HG03103 (cell line): ENCODE measurements at regions not wholly inside any gene's neighbourhood (a gene's known extent, or its start where the extent isn't known, plus 50 kb on each side); places are given as distances from the start of the nearest gene placed in this dataset.

Experiments
- ATAC-seq: cut with Tn5 transposase; IDR thresholded peaks from one replicate; pipeline ENCODE4 v1.9.1; 2021; ENCODE audit warnings: low read depth; ENCODE audit not compliant: unreplicated experiment

DNA sequence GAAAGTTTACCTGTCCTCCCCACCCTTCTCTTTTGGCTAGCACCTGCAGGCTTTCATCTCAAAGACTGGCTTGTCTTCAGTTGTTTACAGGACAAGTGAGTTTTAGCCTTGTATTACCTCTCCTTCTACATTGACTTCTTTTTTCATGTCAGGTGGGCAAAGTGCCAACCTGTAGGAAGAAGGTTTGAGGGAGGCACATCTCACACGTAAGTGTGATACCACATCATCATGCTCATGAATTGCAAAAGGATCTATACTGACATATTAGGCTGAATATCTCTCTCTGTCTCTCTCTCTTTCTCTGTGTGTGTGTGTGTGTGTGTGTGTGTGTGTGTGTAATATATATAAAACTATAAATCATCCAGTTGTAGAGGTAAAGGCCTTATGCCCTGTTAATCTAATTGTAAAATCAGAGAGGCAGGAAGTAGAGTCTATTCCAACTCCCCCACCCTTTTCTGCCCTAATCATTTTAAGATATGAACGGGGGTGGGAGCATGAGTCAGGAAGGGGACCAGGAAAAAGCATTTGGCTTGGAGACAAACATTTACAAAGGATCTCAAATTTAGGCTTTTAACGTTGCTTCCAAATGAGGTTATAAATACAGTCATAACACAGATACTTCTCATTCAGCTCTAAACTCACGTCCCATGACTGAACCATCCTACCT is 107.0 kb upstream of the PFN2 start:
- ATAC-seq: no peak

DNA sequence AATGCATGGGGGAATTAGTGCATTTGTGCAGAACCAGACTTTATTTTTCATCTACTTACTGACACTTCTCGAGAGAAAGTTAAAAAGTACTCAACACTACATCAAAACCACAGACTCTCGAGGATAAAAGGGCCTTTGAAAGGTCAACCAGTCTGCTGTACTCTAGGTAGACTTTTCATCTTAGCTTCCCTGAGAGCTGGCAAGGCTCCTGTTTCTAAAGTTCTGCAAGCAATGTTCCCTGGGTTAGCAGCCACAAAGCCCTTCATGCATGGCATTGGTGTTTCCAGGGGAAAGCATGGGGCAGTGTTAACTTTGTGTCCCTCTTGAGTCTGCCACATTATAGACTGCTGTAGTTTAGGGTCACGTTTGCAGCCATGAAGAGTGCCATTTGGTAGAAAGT is 106.4 kb upstream of the PFN2 start:
- no peak for ATAC-seq

DNA sequence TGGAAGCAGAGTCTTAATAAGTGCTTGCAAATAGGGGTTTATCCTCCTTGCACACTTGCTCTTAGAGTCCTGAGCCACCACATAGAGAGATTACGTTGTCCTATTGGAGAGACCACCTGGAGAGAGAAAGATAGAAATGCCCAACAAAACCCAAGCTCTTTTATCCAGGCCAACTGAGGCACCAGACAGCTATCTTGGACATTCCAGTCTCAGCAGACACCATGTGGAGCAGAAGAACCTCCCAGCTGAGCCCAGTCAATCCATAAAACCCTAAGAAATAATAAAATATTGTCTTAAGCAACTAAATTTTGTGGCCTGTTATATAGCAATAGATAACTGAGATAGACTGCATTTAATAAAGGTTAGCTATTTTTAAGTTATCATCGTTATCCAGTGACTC is 105.7 kb upstream of the PFN2 start:
- no peak for ATAC-seq

DNA sequence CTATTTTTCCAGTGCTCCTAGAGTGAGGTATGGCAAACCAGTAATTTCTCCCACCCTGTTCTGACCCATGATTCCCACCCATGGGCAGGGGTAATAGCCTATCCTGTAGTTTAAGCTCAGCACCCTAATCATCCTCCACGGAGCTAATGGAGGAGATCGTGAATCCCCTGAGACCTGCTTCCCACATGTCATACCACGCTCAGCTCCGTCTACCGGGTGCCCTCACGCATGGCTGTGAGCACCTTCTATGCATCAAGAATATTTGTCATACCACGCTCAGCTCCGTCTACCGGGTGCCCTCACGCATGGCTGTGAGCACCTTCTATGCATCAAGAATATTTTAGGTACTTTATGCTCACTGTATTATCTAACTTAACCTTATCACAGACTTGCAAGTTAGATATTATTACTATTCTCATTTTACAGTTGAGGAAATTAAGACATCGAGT is 104.7 kb upstream of the PFN2 start:
- ATAC-seq: no peak

DNA sequence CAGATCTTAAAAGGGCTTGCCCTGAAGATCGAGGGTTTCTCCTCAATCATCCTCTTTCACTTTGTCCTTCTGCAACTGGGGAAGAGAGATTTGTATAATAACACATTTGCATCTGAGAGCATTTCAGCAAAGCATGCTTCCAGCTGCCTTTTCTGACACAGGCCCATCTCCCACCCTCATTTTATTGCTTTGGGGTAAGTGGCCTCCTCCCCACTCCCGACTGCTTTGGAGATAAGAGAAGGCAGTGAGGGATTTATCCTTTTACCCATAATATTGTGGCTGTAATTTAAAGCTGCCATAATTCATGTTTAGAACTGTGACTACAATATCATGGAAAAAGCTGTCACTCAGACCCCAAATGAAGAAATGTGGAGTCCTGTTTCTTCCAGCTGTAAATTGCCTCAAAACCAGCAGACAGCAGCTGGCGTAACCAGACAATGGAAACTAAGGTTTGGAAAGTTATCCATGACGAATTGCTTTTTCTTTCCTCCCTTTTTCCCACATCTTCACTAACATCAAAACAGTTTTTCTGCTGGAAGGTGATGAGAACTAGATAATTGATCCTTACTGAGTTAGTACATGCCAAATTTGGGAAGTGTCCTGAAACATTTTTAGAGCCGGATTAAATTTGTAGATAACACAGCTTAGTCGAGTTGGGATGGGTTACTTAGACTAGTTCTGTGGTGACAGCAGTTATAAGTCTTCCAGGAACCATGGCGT is 104.2 kb upstream of the PFN2 start:
- ATAC-seq: peak; percentile 64

DNA sequence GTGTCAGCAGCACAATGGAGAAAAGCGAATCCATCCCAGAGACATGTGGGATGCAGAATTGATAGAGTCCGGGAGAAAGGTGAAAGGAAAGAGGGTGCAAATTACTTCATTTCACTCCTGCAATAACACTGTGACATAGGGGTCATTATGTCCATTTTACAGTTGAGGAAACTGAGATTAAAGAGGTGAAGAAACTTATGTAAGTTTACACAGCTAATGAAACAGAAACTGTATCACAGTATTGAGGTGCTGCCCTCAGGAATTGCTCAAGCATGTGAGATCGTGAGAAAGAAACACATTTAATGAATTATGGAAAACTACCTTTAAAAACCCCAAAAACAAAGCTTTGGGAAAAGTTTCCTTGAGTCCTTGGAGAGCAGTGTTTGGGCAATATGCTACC is 103.6 kb upstream of the PFN2 start:
- ATAC-seq: peak; percentile 65

DNA sequence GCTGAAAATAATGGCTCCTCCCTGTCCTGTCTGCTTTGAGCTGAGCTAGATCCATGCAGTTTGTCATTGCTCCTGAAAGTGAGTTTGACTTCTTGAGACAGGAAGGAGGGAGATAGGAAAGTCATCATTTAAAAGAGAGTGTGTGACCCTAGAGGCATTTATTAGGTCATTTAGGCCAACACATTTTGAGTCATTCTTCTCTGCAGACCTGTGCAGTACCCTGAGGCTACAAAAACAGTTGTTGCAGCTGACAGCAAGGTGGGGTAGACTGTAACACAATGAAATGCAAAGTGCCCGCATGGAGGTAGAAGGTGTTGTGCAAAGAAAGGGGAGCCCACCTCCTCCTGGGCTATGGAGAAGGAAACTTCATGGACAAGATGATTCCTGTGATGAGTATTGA is 102.8 kb upstream of the PFN2 start:
- no peak for ATAC-seq

DNA sequence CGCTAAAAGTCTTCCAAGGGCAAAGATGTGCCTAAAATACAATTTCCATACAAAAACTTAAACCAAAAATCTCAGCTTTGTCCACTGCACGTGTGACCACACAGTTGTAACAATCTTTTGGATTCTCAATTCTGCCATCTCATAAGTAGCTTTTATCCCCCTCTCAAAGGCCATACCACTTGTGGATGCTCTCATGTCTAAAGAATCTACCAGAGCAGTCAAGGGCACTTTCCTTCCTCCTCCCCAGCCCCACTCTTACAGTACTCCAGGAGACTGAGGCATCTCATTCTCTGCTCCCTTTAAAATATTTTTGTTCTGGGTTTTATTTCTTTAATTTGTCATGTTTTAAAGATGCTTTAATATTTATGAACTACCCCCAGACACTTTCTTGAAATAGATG is 102.3 kb upstream of the PFN2 start:
- no peak for ATAC-seq

DNA sequence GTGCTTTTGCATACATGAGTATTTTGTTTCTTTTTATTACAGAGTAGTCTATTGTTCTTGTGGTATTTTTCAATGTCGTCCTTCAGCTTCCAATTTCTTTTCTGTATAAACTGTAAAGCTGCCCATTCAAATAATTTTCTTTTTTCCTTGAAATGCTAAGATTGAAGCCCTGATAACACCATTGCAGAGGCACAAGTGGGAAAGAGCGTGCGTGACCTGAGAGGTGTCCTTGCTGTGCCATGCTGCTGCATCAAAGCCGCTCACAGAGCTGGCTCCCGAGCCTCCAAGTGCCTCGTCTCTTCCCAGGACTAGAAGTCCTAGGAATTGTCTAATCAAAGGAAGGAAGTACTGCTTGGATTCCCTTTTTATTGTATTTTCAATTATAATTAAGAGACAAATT is 101.9 kb upstream of the PFN2 start:
- ATAC-seq: no peak

DNA sequence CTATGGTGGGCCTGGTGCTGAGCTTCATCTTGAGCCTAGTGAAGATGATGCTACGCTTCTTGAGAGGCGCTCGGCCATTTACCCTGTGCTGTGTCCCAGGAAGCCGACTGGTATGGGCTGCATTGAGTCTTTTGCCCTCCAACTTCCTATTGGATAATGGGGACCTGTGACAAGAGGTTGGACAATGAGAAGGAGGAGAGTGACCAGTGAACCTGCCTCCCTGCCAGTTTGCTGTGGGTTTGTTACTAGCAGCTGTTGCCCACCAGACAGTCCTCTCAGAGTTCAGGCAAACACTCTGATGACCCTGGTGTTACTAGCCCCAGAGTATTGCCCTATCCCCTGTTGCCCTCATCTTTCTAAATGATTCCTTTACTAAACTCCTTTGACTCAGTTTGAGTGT is 99.6 kb upstream of the PFN2 start:
- no peak for ATAC-seq

DNA sequence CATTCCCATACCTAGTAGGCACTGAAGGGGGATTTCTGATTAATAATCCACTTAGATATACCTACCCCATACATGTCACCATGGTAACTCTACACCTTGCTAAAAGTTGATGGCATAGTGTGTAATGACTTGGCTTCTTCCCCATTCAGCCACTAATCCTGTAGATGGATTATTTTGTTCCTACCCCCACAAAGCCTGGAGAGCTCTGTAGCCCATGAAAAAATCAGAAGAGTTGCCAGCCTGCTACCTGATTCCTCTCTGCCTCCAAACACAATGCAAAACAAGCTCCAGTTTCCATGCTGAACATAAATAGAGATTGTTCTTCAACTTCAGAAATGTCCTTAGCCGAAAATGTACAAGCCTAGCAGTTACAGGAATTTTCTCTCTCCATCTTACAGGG is 98.9 kb upstream of the PFN2 start:
- no peak for ATAC-seq

DNA sequence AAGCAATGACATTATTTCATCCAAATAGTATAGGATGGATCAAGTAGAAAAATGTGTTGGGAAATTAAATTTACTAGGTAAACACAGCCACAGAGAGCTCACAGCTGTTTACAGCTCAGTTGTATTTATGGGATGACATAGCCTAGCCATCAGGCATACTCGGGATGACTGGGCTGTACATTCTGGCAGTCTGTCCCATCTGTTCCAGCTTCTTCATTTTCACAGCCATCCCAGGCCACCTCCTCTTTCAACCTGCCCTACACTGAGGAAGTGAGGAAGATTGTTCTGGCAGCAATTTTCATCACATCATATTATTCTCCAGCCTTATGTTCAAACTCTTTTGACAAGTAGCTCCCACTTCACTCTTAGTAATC is 98.4 kb upstream of the PFN2 start:
- no peak for ATAC-seq

DNA sequence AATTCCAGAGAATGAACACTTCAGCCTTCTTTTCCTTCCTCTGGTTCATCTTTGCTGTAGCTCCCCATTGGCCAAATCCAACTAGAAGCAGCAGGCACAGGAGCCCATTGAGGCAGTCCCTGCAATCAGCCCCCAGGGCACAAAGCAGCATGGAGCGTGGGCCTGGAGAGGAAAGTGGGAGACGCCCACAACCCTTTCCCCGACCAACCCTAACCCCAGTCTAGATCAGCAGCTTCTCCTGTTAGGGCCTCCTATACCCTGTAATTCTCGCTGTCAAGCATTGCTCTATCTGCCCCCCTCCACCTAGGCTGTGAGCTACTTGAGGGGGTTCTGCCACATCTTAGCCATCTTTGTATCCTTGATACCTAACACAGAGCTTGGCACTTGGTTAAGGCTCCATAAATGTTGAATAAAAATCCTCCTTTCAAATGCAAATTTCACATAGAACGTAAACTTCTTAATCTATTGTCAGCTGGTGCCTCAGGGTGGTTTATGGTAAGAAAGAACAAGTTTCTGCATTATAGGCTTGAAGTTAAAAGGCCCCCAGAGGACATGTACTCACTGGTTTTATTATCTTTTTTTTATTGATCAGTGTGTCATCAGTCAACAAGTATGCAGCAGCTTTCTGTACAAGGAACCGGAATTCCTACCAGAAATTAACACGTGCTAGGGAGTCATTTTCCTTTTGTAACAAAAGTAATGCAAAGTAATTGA is 97.9 kb upstream of the PFN2 start:
- ATAC-seq: no peak

DNA sequence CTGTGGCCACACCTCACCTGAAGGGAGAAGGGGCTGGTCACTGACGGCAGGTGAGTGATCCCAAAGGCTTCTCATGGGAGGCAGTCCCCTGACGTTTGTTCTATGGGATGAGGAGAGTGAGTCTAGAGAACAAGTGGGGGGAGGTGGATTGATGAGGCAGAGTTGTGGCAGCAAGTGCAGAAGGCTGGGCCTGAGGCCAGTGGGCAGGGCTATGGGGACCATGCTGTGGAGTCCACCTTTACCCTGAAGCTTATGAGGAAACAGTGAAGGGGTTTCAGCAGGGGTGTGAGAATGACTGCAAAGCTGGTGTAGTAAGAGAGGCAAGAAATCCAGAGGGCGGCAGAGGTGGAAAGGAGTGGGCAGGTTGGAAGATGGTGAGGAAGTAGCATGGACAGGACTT is 96.9 kb upstream of the PFN2 start:
- ATAC-seq: no peak

DNA sequence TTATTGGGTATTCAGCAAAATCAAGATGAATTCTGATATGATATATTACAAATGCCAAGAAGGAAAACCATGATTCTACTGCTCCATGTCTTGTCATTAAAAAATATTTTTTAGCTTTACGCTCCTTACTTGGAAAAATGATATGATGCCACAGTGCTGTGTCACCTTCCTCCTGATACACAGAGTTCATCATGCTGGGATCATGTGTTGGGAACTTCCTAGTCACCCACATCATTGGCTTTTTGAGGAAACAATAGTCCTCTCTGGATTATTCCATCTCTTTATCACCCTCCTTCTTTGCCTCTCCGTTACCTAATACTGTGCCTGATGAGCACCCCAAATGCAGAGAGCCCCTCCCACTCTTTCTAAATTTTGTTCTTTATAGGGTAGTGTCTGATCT is 94.3 kb upstream of the PFN2 start:
- no peak for ATAC-seq

DNA sequence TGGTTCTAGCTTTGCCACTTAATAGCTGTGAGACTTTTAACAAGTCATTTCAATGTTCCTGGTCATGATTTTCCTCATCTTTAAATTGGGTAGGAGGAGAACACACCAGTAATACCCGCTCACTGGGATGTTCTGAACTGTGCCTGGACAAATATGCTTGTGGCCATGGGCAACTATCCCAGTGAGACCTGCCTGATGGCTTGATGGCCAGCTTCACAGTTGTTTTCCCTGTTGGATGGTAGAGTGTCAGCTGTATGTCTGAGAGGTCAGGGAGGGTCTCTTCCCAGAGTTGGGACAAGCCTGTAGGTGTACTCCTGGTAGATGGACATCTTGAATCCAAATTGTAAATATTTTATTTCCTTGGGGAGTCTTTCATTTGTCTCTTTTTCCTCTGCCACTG is 92.5 kb upstream of the PFN2 start:
- ATAC-seq: no peak

DNA sequence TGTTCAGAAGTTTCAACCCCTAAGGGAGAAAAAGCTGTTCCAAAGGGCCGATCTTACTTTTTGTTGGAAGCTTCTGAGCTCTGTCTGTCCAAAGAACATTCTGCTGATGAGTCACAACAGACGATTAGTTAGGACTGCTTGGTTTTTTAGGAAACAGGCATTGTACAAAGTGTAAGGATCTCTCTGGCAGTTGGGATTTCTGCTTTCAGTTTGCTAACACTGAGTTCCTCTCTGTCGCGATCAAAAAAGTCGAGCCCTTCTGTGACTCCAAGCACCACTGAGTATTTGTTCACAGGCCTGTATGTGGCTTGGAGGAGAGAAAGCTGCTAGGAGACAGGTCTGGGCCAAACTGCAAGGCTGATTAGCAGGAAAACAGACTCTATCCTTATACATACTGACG is 91.8 kb upstream of the PFN2 start:
- ATAC-seq: no peak

DNA sequence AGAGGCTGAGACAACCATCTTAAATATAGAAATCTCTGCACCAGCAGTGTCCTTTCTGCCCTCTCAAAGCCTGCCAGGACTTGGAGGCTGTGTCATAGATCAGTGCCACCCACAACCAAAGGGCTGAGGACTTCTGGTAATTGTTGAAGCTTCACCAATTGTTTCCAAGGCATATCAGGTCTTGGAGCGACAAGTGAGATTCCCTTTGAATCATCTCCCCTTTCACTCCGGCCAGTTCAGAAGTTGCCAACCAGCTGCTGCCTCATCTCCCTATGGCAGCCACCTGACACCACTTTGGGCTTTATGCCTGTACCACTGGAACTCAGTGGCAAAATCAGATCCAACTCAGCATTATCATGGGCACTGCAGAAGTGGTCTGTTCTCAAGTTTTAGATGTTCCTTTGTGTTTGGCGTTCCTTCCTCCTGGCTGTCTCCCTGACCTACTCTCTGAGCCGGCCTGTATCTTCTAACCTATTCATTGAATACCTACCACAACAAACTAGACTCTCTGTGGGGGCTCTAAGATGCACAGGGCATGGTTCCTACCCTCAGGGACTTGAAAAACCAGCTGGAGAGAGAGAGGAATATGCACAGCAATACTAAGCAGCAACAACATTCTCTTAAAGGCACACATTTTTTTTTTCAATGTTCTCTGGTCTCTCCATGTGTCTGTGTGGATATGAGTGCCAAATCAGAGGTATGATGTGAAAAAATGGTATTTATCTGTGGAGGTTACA is 90.8 kb upstream of the PFN2 start:
- ATAC-seq: no peak

DNA sequence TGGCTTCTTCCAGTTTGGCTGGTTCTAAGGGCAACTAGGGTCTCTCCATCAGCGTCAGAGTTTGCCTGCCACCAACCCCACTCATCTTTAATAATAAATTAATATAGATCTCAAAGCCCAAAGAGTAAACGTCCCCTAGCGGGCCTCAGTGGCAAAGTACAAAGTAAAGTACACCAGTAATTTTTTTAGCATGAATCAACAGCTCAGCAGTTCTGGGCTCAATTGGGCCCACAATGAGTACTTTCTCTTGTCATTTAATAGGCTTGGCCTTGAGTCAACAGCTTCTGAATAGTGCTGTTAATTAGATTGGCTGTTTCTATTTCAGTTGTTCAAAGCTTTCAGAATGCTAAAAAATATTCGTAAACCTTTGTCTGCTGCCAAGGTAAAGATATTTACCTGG is 89.0 kb upstream of the PFN2 start:
- ATAC-seq: no peak

DNA sequence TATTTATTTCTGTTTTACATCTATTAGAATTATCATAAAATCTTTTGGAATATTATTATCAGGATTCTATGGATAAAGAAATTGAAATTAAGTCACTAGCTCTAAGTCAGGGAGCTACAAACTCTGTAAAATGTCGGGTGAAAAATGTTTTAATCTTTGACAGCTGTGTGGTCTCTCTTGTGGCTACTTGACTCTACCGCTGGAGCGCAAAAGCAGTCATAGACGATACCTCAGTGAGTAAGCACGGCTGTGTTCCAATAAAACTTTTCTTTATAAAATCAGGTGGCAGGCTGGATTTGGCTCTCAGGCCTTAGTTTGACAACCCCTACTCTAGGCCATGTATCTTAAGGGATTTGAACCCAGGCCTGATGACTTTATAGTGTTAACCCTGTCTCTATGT is 88.5 kb upstream of the PFN2 start:
- ATAC-seq: no peak

DNA sequence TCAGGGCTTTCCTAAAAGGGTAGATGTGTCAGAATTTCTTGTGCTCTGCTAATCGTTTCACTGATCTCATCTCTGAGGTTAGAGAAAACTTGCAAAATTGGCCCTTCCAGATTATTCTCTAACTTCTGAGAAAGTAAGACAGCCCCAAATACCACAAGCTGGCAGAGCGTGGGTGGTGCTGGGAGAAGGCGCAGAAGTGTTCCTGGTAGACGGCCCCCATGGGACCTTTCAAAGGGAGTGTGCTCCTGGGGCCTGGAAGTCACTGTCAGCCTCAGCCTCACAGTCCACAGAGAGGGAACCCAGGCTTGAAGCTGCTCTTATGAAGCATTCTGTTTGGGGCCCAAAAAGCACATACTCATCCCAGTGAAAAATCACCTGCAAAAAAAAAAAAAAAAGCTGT is 86.5 kb upstream of the PFN2 start:
- ATAC-seq: no peak
